GM18508 (cell line): ENCODE measurements at regions not wholly inside any gene's neighbourhood (a gene's known extent, or its start where the extent isn't known, plus 50 kb on each side); places are given as distances from the start of the nearest gene placed in this dataset.
"Not testable (repeated sequence)": the region's sequence is repeated elsewhere in the genome, so short reads cannot be mapped to it uniquely, and the experiment has no call there.

ENCODE experiments used
- ATAC-seq: cut with Tn5 transposase; IDR thresholded peaks from one replicate; pipeline ENCODE4 v1.9.1; 2021; ENCODE audit warnings: moderate number of reproducible peaks; ENCODE audit not compliant: insufficient read depth, unreplicated experiment

DNA sequence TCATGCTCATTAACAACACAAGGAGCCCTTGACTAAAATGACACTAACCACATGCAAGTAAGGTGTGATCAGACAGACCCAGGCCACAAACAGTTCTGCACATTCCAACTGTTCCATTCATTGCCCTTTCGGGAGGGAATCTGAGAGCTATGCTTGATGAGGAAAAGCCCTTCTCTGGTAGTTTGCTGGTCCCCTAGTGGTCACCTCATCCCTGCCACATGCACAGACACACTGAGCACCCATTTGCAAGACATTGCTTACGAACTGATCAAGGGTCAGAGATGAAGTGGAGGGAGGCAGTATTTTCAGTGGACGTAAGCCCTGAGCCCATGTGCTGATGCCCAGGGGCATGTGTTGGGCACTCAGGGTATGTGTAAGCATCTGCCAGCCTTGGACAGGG lies 220.9 kb downstream of the VAPA start:
- ATAC-seq, result not testable (repeated sequence)

DNA sequence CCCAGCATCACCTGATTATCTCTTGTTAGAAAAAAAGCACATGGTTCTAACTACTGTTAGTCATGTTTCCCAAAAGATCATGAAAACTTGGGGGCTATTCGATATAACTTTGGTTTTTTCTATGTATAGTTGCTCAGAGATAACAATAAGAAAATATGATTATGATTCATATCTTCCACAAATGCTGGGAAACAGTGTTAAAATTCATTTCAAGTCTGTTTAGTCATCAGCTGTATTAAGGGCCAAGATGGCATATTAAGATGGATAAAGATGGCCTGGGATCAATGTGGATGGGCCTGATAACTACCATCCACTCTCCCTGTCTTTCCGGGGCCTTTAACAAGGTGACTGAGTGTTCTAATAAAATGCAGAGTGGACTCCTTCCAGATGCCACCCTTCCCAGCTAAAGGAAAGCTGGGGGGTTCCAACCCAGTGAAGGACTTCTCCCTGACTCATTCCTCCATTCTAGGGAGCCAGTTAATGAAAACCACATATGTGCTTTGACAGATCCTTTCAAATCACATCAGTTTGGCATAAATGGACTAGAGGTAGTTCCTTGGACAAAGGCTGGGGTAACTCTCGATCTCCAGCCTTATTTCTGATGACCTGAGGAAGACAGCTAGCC lies 221.6 kb downstream of the VAPA start:
- no peak for ATAC-seq

DNA sequence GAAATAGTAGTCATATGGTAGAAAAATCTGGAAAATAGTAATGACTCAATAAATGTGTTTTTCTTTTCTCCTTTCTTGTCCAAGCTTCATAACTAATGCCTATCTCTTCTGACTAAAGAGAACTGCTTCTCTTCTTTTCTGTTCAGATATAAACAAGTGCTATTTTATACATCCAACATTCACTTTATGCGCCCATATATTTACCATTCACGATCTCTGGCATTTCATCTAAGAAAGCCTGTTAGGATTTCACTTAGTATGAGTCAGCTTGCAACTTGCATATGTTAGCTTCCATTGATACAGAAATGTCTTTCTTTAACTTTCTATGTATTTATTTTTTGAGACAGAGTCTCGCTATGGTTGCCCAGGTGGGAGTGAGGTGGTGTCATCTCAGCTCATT lies 224.9 kb downstream of the VAPA start:
- ATAC-seq, result no peak

DNA sequence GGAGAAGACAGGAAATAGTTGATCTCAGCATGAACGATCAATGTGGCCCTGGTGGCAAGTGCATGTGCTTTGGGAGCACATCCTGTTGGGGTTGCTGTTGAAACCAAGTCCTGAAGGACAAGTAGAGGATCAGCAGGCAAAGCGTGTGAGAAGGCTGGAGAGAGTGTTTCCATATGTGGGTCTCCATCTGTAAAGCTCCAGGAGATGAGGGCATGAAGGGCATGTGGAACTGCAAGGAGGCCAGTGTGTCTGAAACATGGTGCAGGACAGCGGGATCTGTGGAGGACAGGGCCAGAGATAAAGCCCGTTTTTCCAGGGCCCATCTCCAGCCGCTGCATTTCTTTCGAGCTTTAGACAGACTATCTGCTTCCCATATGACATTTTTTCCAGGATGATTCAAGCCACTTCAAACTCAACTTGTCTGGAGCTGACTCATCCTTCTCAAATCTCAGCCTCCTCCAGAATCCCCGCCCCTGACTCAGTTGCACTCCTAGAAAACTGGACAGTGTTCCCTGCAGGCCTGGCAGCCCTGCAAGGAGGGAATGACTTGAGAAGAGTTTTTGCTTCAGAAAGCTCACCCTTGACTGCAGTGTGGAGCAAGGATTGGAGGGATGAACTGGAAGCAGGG lies 226.1 kb downstream of the VAPA start:
- no peak for ATAC-seq

DNA sequence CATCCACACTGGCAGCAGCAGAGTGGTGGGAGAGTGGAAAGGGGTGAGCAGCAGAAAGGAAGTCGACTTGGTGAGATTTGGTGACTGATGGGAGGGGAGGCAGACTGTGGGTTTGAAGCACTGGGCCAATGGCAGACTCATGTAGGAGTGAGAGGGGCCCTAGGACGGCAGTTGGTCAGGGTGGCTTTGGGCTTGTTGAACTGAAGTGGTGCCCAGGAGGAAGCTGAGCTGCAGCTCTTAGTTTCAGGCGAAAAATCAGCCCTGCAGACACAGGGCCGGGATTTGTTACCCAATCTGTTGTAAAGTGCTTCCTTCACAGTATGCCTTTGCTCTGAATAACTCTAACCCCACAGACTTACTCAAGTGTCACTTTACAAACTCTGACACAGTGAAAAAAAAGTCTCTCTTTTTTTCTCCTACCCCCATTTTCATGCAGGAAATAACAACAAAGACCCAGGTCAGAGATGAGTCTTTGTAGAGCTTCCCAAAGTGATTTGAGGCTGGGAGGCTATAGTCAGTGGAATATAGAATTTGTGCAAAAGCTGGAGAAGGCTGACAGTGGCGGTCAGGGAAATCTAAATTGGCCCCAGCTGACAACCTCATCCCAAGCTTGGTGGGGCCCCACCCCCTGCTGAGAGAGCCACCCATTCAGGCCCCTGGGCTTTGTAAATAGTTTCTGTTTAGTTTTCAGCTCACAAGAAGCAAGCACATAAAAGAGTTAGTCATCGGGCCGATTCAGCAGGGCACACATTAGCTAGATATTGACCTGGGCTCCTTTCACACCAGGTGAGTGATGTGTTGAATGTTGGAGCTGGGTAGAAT lies 226.9 kb downstream of the VAPA start:
- ATAC-seq, result no peak

DNA sequence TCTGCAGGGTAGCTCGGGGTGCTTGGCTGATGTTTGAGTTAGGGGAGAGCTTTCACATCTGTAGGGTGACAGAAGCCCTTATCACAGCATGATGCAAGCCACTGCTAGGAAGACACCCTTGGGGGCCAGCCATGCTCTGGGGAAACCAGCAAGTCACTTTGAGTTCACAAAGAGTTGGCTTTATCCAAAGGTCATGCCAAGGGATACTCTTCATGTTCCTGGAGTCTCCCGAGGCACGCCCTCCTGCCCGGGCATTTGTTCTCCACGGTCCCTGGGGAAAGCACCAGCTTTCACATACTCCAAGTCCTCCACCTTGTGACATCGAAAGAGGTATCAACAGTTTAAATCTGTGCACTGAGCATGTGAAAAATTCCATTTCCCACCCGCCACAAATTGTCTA lies 227.7 kb downstream of the VAPA start:
- ATAC-seq, result no peak

DNA sequence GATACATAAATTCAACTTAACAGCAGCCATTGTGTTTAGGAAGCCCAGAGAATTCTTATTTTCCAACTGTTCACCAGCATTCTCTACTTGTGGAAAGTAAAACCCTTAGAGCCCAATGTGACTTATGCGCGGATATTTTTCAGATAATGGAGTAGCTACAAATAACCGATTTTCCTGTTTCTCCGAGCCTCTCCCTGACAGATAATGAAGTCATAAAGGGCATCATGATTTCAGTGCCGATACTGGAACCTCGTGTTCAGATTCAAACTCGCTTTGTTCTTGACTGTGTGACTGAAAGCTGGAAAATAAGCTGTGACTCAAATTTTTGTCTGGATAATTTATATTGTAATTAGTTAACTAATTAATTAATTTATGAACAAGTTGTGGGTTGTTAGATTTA lies 228.2 kb downstream of the VAPA start:
- no peak for ATAC-seq

DNA sequence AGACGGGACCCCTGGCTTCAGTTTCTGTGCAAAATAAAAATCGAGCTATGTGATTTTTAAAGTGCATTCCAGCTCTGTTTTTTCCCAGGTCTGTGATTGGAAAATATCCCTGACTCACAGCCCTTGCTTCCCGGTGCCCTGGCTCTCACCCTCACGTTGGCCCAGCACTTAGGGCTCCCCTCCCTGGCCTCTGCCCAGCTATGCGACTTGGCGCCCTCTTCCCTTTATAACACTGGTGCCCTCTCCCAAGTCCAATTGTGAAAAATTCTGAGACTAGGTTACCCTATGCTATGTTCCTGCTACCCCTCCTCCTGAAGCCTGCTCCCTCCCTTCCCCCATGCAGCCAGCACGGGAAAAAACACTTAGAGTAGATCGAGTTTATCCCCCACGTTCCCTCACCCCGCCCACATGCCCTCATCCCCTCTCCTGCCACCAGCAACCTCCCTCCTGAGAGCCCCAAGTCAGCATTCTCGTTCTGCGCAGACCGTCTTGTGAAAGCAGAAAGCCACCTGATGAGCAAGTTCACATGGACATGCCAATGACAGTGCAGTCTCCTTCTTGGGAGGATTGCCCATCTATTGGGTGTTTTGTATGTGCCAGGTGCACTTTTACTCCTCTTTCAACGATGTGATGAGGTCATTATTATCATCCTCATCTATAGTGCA lies 228.8 kb downstream of the VAPA start:
- no peak for ATAC-seq

DNA sequence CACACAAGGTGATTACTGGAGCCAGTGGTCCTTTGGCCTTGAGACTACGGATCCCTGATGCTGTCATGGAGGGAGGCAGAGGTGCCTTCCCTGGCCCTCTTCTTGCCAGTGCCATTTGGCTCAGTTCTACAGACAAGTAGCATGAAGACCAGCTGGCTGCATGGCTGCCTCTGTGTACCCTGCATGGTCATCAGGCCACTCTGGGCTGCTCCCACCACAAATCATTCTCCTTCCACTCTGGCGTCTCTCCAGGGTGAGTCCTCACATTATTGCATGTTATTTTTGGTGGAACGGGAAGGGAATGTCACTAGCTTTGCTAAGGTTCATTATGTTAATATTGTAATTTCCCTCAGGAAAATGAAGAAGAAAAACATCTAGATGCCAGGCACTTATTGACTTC lies 229.8 kb downstream of the VAPA start:
- ATAC-seq, result no peak

DNA sequence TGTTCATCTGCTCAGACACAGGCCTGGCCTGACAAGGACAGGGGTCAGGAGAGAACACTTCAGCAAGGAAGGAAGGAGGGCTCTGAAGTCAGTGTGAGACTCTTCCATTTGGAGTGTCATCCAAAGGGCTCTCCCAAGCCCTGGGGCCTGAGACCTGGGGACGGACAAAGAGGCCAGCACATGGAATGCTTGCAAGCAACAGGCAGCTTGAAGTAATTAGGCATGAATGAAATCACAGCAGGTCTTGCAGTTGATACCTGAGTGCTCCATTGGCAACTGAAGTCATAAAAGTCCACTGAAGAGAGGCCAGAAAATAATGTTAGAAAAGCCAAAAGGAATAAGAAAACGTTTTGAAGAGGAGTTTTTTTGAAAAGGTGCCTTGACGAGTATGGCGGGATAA lies 231.7 kb downstream of the VAPA start:
- ATAC-seq, result no peak

DNA sequence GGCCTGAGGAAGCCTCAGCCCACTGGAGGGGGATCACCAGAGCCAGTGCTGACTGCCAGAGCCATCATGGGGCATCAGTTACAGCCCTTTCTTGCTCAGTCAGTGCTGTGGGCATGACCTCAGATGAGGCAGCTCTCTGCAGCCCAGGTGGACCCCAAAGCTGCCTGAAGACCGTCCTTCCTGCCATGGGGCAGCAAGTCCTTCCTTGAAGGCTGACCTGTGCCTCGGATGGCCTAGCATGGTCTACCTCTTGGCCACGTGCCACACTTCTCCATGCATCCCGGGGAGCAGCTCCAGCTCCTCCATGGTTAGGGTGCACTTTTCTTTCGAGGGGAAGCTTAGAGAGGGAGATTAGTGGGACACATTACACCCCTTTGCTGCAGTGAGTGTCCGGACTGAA lies 233.4 kb downstream of the VAPA start:
- no peak for ATAC-seq

DNA sequence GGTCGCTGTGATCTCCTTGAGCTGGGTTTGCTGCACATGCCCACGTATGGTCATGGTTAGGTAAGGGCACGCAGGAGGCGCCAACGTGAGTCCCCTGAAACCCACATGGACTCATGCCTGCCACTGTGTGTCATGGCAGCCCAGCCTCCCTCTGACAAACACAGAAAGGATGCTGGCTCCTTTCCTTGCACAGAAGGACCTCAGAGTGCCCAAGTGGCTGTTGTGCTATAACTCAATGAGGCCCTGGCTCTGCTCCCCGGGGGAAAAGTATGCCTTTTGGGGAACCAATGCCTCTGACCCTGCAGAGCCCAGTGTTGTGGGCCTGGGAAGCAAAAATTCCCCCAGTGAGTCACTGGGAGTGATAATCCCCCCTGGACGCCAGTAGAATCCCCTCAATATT lies 233.9 kb downstream of the VAPA start:
- ATAC-seq, result no peak

DNA sequence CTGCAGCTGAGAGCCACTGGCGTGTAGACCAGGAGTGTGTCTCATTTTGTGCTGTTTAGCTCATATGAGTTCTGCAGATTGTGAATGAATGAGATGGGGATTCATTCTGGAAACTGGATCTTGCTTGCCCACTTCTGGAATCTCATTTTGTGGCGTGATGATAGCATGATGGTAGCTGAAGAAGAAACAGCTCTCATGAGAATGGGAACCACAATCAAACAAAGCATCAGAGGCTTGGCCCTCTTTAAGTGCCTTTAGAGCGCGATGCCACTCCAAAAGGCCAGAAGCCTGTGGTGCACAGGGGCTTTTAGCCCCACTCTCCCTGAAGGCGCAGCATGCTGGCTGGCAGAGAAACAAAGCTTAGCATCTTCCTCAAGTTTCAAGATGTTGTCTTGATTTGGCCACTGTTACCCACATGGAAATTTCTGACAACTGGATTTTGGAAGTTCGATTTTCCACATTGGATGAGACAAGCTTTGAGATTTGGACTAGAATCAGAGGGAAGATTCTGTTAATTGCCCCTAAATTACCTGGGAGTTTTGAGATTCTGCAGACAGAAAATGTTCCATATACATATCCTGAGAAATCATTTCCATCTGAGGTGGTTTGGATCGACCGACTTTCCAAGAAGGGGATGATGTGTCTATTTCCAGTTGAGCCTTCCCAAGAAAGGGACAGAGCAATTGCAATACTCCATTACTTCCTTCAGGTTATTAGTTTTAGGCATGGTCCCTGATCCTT lies 234.5 kb downstream of the VAPA start:
- ATAC-seq, result no peak

DNA sequence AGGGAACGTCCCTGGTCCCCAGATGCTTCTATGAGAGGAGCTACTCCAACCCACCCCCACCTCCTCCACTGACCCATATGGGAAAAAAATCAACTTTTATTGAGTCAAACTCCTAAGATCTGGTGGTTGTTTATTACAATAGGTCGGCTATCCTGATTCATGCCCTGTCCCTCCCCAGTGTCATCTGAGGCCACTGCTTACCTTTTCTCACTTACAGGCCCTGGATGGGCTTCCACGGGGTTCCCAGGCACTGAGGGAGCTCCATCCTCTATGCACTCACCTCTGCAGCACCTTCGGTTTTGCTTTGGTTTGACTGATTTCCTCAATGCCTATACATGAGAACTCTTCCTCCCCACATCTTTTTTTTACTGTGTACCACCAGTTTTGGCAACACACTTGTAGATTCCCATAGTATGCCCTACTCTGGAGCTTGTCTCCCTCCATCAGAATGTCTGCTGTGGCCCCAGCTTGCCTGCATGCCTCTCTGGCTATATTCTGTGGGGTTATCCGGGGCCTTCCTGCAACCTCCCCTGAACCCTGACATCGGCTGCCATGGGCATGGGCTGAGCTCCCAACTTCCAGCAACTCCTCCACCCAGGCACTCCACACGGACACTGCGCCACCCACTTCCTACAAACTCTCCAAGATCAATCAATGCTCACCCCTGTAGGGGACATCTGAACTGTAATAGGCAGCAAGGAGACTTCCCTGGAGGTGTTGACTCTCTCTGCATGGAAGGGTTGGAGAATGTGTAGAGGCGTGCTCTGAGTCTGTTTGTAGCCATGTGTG lies 236.1 kb downstream of the VAPA start:
- no peak for ATAC-seq

DNA sequence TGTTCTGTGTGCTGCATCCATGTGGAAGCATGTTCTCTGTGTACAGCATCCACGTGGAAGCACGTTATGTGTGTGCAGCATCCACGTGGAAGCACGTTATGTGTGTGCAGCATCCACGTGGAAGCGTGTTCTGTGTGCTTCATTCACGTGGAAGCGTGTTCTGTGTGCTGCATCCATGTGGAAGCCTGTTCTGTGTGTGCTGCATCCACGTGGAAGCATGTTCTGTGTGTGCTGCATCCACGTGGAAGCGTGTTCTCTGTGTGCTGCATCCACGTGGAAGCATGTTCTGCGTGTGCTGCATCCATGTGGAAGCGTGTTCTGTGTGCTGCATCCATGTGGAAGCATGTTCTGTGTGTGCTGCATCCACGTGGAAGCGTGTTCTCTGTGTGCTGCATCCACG lies 236.8 kb downstream of the VAPA start:
- ATAC-seq, result not testable (repeated sequence)

DNA sequence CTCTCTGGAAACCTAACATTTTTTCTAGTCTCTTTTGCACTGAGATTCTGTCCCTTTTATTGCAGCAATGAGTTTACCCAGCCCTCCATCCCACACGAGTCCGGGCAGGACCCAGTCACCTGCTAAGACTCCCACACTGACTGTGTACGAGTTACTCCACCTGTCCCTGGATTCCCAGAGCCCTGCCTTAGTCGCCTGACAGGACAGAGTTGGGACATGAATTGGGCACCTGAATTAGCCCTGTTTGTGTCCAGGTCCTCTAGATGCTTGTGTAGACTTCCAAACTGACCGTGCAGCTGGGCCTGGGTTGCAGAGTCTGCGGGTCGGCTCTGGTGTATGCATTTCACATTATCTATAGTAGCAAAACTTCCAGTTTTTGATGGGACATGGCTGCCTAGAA lies 238.7 kb downstream of the VAPA start:
- no peak for ATAC-seq

DNA sequence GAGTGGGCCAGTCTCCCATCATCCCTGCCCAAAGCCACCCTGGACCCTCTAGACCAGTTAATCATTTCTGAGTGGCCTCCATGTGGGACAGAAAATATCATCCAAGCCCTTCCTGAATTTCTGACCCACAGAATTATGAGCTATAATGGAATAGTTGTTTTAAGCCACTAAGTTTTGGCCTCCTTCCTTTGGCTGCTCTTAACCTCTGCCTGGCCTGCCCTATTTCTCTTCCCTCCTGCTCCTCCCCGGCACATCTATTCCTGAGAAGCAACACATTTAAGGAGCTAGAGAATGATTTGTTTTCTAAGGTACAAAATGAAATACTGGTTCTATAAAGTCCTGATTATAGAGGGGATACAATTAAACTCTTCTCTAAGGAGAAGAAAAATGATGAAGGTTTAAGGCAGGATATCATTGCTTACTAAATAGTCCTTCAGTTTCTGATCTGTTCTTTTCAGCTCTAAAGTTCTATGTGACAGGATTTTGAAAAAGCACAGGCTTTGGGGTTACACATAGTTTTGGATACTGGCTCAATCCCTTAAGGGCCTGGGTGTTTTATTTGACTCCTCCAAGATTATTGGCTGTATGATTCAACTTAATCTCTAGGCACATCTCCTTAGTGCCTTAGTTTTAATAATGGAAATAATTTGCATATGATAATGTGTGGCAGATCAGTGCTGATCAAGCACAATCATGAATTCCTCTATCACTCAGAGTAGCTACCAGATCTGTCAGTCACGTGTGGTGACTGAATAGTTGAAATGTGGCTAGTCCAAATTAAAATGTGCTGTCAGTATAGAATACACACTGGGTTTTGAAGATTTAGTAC lies 240.3 kb downstream of the VAPA start:
- ATAC-seq, result no peak

DNA sequence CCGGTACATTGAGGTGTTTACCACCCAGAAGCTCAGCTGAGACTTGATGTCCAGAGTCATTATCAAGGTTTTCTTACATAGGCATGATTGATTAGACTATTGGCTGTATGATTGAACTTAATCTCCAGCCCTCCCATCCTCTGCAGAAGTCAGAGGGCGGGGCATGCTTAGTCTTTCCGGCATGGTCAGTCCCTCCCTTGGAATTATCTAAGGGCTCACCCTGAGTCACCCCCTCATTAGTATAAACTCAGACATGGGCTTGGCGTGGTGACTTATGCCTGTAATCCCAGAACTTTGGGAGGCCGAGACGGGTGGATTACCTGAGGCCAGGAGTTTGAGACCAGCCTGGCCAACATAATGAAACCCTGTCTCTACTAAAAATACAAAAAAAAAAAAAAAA lies 243.9 kb downstream of the VAPA start:
- ATAC-seq, result no peak

DNA sequence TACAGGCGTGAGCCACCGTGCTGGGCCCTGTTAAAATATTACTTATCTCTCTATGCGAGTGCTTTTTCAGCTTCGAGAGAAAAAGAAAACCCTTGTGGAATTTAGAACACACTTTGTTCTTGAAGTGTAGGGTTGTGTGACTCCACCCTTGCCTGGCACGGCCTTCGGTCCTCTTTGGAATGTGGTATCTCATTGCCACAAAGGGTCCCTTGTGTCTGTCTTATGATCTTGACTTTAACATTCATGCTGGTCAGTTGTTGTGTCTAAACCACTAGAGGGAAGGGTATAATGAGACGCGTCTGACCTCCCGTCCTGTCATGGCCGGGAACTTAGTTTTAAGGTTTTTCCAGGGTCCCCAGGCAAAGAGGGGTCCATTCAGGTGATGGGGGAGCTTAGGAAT lies 246.4 kb downstream of the VAPA start:
- ATAC-seq, result no peak
